Epithelial cell of proximal tubule (primary cell): ENCODE measurements at regions not wholly inside any gene's neighbourhood (a gene's known extent, or its start where the extent isn't known, plus 50 kb on each side); places are given as distances from the start of the nearest gene placed in this dataset.

Experiments used
- DNase-seq: peaks from one replicate; pipeline ENCODE4 v3.0.0-alpha.2; 2011; ENCODE audit warnings: low read depth
- H3K4me3 ChIP-seq: 2 replicates; pipeline ENCODE4 v1.5.1; 2011; ENCODE audit warnings: low read depth, mild to moderate bottlenecking, low read length
- CTCF ChIP-seq: conservative IDR thresholded peaks from 2 replicates; pipeline ENCODE4 v1.5.1; 2012; ENCODE audit warnings: low read depth, mild to moderate bottlenecking, low read length

GRCh38 chr13:34523406-34523805, 418.7 kb upstream of the NBEA start:
- H3K4me3 ChIP-seq: no peak overlapping the region
- TF ChIP-seq CTCF: no peak
- no peak for DNase-seq

DNA sequence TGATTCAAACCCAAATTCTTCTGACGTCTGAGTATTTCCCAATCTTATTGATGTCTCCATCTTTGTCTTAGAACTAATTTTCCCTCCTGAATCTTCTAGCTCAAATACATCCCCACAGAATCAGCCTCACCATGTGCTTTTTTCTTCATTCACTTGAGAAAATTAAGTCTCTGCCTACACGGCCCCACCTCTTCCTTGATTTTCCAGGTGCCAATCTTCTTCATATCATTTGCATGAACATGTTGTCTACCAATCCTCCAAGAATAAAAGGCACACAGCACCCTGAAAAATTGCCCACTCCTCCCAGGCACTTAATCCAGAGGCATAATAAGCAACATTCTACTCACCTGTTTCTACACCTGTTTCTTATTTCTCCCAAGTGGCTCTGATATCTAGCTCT, 408.1 kb upstream of the NBEA start:
- TF ChIP-seq CTCF: no peak
- DNase-seq: no peak
- no peak overlapping the region for H3K4me3 ChIP-seq

GRCh38 chr13:34542321-34542720, 399.7 kb upstream of the NBEA start:
- no peak for DNase-seq
- H3K4me3 ChIP-seq: no peak overlapping the region
- no peak for TF ChIP-seq CTCF

GRCh38 chr13:34543836-34544235, 398.2 kb upstream of the NBEA start:
- DNase-seq: no peak
- no peak overlapping the region for H3K4me3 ChIP-seq
- TF ChIP-seq CTCF: no peak

- no peak overlapping the region for H3K4me3 ChIP-seq
- DNase-seq: no peak
- no peak for TF ChIP-seq CTCF
Measured at GRCh38 chr13:34545461-34545860, 396.6 kb upstream of the NBEA start.

DNA sequence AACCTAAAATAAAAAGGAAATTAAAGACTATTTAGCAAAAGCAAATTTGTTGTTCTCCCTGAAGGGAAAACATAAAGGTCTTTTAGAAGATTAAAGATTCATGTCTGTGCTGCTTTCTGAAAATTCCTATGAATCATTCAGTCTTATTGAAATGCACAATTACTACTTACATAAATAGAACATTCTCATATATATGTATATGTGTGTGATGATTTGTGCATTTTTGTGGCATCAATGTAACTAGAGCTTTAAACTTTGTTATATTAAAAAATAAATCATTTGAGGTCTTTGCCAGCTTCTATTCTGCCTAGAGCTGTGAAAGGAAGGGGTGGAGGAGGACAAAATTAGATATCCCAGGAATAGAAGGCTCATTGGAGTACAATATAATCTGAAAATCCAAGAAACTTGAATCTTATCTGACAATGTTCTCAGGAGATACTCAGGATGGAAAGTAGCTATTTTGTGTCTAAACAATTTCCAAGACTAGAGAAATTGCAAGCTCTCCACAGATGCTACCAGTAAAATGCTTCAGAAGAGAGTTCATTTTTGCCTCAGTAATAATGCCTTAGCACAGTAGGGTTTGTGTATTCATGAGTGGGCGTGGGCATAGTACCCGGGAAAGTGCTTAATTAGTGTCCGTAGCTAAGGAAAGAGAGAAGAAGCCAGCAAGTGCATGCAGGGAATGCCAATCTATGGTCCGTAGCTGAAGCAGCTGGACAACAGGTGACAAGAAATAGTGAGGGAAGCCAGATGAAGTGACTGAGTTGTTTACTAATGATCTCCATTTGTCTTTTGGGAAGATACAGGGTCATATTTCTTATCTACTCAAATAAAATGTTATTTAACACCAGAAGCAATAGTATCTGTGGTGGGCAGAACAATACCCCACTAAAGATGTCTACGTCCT, 395.5 kb upstream of the NBEA start:
- no peak overlapping the region for H3K4me3 ChIP-seq
- TF ChIP-seq CTCF: no peak
- no peak for DNase-seq

DNA sequence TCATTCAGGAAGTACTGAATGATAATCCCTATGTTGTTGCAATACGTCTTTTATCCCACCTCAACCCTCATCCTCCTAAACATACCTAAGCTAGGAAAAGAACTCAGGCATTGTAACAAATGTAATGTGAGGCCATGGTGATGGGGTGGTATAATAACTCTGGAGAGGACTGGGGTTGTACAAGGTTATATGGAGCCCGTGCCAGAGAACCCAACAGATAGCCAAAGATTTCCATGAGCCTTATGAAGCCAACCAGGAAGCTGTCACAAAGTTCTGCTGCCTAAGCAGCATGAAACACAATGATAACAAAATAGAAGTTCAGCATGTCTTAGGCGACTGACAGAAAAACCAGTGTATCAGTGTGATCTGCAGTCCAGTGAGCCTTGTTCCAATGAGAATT, 394.1 kb upstream of the NBEA start:
- H3K4me3 ChIP-seq: no peak overlapping the region
- DNase-seq: no peak
- no peak for TF ChIP-seq CTCF
